Thyroid gland (tissue), 4 donors: ENCODE measurements at regions not wholly inside any gene's neighbourhood (a gene's known extent, or its start where the extent isn't known, plus 50 kb on each side); places are given as distances from the start of the nearest gene placed in this dataset.

Experiments
- POLR2A ChIP-seq, 2 donors: fragments of 450-650 bp; IDR thresholded peaks; one replicate each; pipeline ENCODE4 v1.6.1; 2017; ENCODE audit warnings: antibody characterized with exemption in 2 of 2, mild to moderate bottlenecking in 2 of 2, moderate library complexity in 1 of 2
- TF ChIP-seq, protein P1 (sequence below), 6 experiments: fragments of 200-600 bp in 3 of 6; fragments of 450-650 bp in 3 of 6; sonication (generic) in 3 of 6; IDR thresholded peaks; one replicate each; pipeline ENCODE4 v1.5.1; 2016 to 2019; ENCODE audit warnings: antibody characterized with exemption in 6 of 6, mild to moderate bottlenecking in 2 of 6, inconsistent platforms in 1 of 6, moderate library complexity in 1 of 6

DNA sequence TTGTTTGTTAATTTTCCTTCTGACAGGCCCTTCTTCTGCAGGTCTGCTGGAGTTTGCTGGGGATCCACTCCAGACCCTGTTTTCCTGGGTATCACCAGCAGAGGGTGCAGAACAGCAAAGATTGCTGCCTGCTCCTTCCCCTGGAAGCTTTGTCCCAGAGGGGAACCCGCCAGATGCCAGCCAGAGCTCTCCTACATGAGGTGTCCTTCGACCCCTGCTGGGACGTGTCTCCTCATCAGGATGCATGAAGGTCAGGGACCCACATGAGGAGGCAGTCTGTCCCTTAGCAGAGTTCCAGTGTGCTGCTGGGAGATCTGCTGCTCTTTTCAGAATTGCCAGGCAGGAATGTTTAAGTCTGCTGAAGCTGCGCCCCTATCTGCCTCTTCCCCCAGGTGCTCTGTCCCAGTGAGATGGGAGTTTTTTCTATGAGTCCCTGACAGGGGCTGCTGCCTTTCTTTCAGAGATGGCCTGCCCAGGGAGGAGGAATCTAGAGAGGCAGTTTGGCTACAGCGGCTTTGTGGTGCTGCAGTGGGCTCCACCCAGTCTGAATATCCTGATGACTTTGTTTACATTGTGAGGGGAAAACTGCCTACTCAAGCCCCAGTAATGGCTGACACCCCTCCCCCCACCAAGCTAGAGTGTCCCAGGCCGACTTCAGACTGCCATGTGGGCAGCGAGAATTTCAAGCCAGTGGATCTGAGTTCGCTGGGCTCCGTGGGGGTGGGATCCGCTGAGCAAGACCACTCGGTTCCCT lies 772.0 kb upstream of the FAM174A start:
- TF ChIP-seq, protein P1, sequence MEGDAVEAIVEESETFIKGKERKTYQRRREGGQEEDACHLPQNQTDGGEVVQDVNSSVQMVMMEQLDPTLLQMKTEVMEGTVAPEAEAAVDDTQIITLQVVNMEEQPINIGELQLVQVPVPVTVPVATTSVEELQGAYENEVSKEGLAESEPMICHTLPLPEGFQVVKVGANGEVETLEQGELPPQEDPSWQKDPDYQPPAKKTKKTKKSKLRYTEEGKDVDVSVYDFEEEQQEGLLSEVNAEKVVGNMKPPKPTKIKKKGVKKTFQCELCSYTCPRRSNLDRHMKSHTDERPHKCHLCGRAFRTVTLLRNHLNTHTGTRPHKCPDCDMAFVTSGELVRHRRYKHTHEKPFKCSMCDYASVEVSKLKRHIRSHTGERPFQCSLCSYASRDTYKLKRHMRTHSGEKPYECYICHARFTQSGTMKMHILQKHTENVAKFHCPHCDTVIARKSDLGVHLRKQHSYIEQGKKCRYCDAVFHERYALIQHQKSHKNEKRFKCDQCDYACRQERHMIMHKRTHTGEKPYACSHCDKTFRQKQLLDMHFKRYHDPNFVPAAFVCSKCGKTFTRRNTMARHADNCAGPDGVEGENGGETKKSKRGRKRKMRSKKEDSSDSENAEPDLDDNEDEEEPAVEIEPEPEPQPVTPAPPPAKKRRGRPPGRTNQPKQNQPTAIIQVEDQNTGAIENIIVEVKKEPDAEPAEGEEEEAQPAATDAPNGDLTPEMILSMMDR (IDR thresholded peaks at IDR 0.05), result no peak
- TF ChIP-seq POLR2A (IDR thresholded peaks at IDR 0.05), result no peak
